SK-N-SH (cell line): ENCODE measurements at regions not wholly inside any gene's neighbourhood (a gene's known extent, or its start where the extent isn't known, plus 50 kb on each side); places are given as distances from the start of the nearest gene placed in this dataset.
"Not testable (repeated sequence)": the region's sequence is repeated elsewhere in the genome, so short reads cannot be mapped to it uniquely, and the experiment has no call there.

Experiments used
- CHD2 ChIP-seq: fragments of 150-350 bp; IDR thresholded peaks from 2 replicates; pipeline ENCODE4 v1.6.1; 2018; ENCODE audit warnings: low read length; ENCODE audit not compliant: partially characterized antibody
- FOXM1 ChIP-seq: IDR thresholded peaks from 2 replicates; pipeline ENCODE4 v1.4.0; 2012; ENCODE audit warnings: low read depth, mild to moderate bottlenecking
- GABPA ChIP-seq: IDR thresholded peaks from 2 replicates; pipeline ENCODE4 v1.4.0; 2012; ENCODE audit warnings: low read depth, mild to moderate bottlenecking
- GATA2 ChIP-seq: sonication (generic); formaldehyde crosslinking; IDR thresholded peaks from 2 replicates; pipeline ENCODE4 v1.5.0; 2020; ENCODE audit warnings: mild to moderate bottlenecking, missing genetic modification reagents
- POLR2AphosphoS5 ChIP-seq: IDR thresholded peaks from 2 replicates; pipeline ENCODE4 v1.6.1; 2012; ENCODE audit warnings: low read depth, low read length
- RAD21 ChIP-seq: IDR thresholded peaks from 2 replicates; pipeline ENCODE4 v1.6.1; 2012; ENCODE audit warnings: mild to moderate bottlenecking, low read length
- RCOR1 ChIP-seq: fragments of 150-350 bp; IDR thresholded peaks from 2 replicates; pipeline ENCODE4 v1.6.1; 2017; ENCODE audit warnings: antibody characterized with exemption, low read length
- SMC3 ChIP-seq: IDR thresholded peaks from 2 replicates; pipeline ENCODE4 v1.6.1; 2012; ENCODE audit warnings: low read depth, low read length, improper control_type of control experiment
- TAF1 ChIP-seq: IDR thresholded peaks from 2 replicates; pipeline ENCODE4 v1.6.1; 2012; ENCODE audit warnings: low read depth, mild to moderate bottlenecking, low read length, moderate library complexity, borderline replicate concordance
- TF ChIP-seq, protein P1 (sequence below): fragments of 200-600 bp; sonication (generic); IDR thresholded peaks from 2 replicates; pipeline ENCODE4 v1.6.1; 2017; ENCODE audit warnings: antibody characterized with exemption, mild to moderate bottlenecking, moderate library complexity
- TF ChIP-seq, protein P2 (sequence below): IDR thresholded peaks from 2 replicates; pipeline ENCODE4 v1.4.0; 2012; ENCODE audit warnings: low read depth
- TF ChIP-seq, protein P3 (sequence below): IDR thresholded peaks from 2 replicates; pipeline ENCODE4; 2012

DNA sequence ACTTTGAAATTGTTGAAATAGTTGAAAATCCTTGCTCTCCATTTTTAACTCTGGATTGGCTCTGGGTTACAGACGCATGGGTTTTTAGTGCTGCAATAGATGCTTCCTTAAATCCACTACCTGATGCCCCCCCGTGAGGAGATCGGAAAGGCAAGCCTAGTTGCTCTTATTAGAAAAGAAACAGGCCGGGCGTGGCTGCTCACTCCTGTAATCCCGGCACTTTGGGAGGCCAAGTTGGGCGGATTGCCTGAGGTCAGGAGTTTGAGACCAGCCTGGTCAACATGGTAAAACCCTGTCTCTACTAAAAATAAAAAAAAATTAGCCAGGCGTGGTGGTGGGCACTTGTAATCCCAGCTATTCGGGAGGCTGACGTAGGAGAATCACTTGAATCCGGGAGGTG is 202.0 kb upstream of the FOXK1 start:
- TF ChIP-seq CHD2; TAF1; RCOR1; FOXM1; GATA2 (CRISPR knock-in tag); GABPA; RAD21; SMC3; POLR2AphosphoS5: not testable (repeated sequence)
- TF ChIP-seq, protein P1, sequence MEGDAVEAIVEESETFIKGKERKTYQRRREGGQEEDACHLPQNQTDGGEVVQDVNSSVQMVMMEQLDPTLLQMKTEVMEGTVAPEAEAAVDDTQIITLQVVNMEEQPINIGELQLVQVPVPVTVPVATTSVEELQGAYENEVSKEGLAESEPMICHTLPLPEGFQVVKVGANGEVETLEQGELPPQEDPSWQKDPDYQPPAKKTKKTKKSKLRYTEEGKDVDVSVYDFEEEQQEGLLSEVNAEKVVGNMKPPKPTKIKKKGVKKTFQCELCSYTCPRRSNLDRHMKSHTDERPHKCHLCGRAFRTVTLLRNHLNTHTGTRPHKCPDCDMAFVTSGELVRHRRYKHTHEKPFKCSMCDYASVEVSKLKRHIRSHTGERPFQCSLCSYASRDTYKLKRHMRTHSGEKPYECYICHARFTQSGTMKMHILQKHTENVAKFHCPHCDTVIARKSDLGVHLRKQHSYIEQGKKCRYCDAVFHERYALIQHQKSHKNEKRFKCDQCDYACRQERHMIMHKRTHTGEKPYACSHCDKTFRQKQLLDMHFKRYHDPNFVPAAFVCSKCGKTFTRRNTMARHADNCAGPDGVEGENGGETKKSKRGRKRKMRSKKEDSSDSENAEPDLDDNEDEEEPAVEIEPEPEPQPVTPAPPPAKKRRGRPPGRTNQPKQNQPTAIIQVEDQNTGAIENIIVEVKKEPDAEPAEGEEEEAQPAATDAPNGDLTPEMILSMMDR = not testable (repeated sequence)
- TF ChIP-seq, protein P2, sequence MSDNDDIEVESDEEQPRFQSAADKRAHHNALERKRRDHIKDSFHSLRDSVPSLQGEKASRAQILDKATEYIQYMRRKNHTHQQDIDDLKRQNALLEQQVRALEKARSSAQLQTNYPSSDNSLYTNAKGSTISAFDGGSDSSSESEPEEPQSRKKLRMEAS = not testable (repeated sequence)
- TF ChIP-seq, protein P3, sequence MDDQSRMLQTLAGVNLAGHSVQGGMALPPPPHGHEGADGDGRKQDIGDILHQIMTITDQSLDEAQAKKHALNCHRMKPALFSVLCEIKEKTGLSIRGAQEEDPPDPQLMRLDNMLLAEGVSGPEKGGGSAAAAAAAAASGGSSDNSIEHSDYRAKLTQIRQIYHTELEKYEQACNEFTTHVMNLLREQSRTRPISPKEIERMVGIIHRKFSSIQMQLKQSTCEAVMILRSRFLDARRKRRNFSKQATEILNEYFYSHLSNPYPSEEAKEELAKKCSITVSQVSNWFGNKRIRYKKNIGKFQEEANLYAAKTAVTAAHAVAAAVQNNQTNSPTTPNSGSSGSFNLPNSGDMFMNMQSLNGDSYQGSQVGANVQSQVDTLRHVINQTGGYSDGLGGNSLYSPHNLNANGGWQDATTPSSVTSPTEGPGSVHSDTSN = not testable (repeated sequence)
